Neural cell (in vitro differentiated cells): ENCODE measurements at regions not wholly inside any gene's neighbourhood (a gene's known extent, or its start where the extent isn't known, plus 50 kb on each side); places are given as distances from the start of the nearest gene placed in this dataset.

Source experiments
- H2AFZ ChIP-seq: fragments of 200-600, 300-800 bp; sonication (generic), shearing (Covaris generic); 2 replicates; pipeline ENCODE4 v1.6.0; 2014; ENCODE audit warnings: low read depth, mild to moderate bottlenecking, antibody characterized with exemption, low read length, moderate library complexity
- H3F3A ChIP-seq: fragments of 200-600 bp; shearing (Covaris generic); 2 replicates; pipeline ENCODE4 v1.6.1; 2016; ENCODE audit warnings: mild to moderate bottlenecking, moderate library complexity, mixed read lengths, antibody characterized with exemption, low read length; ENCODE audit not compliant: insufficient read depth, poor library complexity, severe bottlenecking
- H3K27ac ChIP-seq: fragments of 200-600, 300-800 bp; sonication (generic), shearing (Covaris generic); 2 replicates; pipeline ENCODE4 v1.5.1; 2014; ENCODE audit warnings: mild to moderate bottlenecking, low read length, moderate library complexity
- H3K27me3 ChIP-seq: fragments of 300-800, 200-600 bp; sonication (generic), shearing (Covaris generic); 2 replicates; pipeline ENCODE4 v1.6.0; 2014; ENCODE audit warnings: mild to moderate bottlenecking, low read depth, low read length, moderate library complexity; ENCODE audit not compliant: insufficient read depth
- H3K36me3 ChIP-seq: fragments of 300-800, 200-600 bp; sonication (generic), shearing (Covaris generic); 2 replicates; pipeline ENCODE4 v1.5.1; 2014; ENCODE audit warnings: mild to moderate bottlenecking, antibody characterized with exemption, low read length, moderate library complexity; ENCODE audit not compliant: insufficient read depth
- H3K4me2 ChIP-seq: fragments of 300-800, 200-600 bp; sonication (generic), shearing (Covaris generic); 2 replicates; pipeline ENCODE4 v1.6.0; 2014; ENCODE audit warnings: mild to moderate bottlenecking, low read length
- H3K4me3 ChIP-seq: fragments of 300-800, 200-600 bp; sonication (generic), shearing (Covaris generic); 2 replicates; pipeline ENCODE4 v1.5.1; 2014; ENCODE audit warnings: mild to moderate bottlenecking, low read length, moderate library complexity
- H3K79me2 ChIP-seq: fragments of 200-600 bp; shearing (Covaris generic); replicated peaks from 2 replicates; pipeline ENCODE4 v1.6.0; 2014; ENCODE audit warnings: mild to moderate bottlenecking, low read length, moderate library complexity; ENCODE audit not compliant: insufficient read depth
- H3K9ac ChIP-seq: fragments of 300-800, 200-600 bp; sonication (generic), shearing (Covaris generic); 2 replicates; pipeline ENCODE4 v1.6.1; 2016; ENCODE audit warnings: mild to moderate bottlenecking, low read length, mixed read lengths
- H3K9me2 ChIP-seq: fragments of 200-600 bp; shearing (Covaris generic); 2 replicates; pipeline ENCODE4 v1.6.1; 2016; ENCODE audit warnings: mild to moderate bottlenecking, low read length, mixed read lengths; ENCODE audit not compliant: insufficient read depth
- H3K9me3 ChIP-seq: fragments of 200-600, 300-800 bp; sonication (generic), shearing (Covaris generic); 2 replicates; pipeline ENCODE4 v1.6.1; 2016; ENCODE audit warnings: mild to moderate bottlenecking, mixed run types, low read length, moderate library complexity, mixed read lengths
- H4K20me1 ChIP-seq: fragments of 200-600 bp; shearing (Covaris generic); 2 replicates; pipeline ENCODE4 v1.6.1; 2016; ENCODE audit warnings: mild to moderate bottlenecking, mixed run types; ENCODE audit not compliant: insufficient read depth
- EP300 ChIP-seq: fragments of 450-650 bp; conservative IDR thresholded peaks from 2 replicates; pipeline ENCODE4 v1.6.1; 2014; ENCODE audit warnings: antibody characterized with exemption, mild to moderate bottlenecking, moderate library complexity; ENCODE audit not compliant: poor library complexity, severe bottlenecking
- EZH2 ChIP-seq: fragments of 200-600, 300-800 bp; shearing (Covaris generic), sonication (generic); IDR thresholded peaks from 2 replicates; pipeline ENCODE4 v1.6.1; 2014; ENCODE audit warnings: antibody characterized with exemption, low read length, borderline replicate concordance, mild to moderate bottlenecking; ENCODE audit not compliant: insufficient read depth, poor library complexity, severe bottlenecking
- MXI1 ChIP-seq: fragments of 450-650 bp; conservative IDR thresholded peaks from 2 replicates; pipeline ENCODE4 v1.6.1; 2014; ENCODE audit warnings: antibody characterized with exemption, mild to moderate bottlenecking; ENCODE audit not compliant: poor library complexity, severe bottlenecking
- POLR2AphosphoS5 ChIP-seq: IDR thresholded peaks from 2 replicates; pipeline ENCODE4 v1.6.1; 2012
- RAD21 ChIP-seq: fragments of 450-650 bp; conservative IDR thresholded peaks from 2 replicates; pipeline ENCODE4 v1.6.1; 2014; ENCODE audit warnings: antibody characterized with exemption, mild to moderate bottlenecking, moderate library complexity
- SMC3 ChIP-seq: fragments of 450-650 bp; conservative IDR thresholded peaks from 2 replicates; pipeline ENCODE4 v1.6.1; 2014; ENCODE audit warnings: antibody characterized with exemption, mild to moderate bottlenecking, moderate library complexity; ENCODE audit not compliant: poor library complexity
- TAF1 ChIP-seq: IDR thresholded peaks from 2 replicates; pipeline ENCODE4 v1.6.1; 2012; ENCODE audit warnings: low read depth
- TF ChIP-seq, protein P1 (sequence below): IDR thresholded peaks from 2 replicates; pipeline ENCODE4 v1.6.1; 2012; ENCODE audit warnings: borderline replicate concordance

DNA sequence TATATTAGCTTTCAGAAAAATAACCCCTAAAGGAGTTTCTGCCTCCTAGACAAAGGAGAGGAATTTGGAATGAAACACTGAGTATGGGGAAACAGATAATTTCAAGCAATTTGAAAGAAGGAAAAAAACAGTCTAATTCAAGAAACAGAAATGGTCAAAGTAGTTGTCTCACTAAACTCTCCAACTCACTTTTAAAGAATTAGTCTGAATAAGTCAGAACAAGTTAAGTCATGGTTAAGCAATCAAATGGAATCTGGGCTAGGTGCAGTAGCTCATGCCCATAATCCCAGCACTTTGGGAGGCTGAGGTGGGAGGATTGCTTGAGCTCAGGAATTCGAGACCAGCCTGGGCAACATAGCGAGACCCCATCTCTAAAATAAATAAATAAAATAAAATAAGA is 95.7 kb upstream of the GRIA3 start:
- no peak overlapping the region for H3K9ac ChIP-seq
- H3K9me3 ChIP-seq: no peaks in the 10 kb centered on the region
- H3F3A ChIP-seq: no peaks in the 10 kb centered on the region

DNA sequence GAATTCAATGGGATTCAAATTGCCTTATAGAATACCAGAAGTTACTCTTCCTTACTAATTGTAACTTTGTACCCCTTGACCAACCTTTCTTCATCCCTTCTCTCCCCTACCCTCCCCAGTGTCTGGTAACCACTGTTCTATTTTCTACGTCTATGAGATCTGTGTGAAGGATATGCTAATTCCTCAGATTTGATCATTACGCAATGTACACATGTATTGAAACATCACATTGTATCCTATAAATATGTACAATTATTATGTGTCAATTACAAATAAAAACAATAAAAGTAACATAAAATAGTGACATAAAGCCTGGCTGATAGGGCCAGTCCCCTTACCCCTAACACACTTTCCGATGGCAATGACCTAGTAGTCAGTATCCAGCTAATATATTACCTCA is 95.1 kb upstream of the GRIA3 start:
- Histone ChIP-seq H3K9ac (no peak overlapping the region), H3F3A (no peaks in the 10 kb centered on the region), H3K9me2 (no peaks in the 10 kb centered on the region), H3K9me3 (no peaks in the 10 kb centered on the region), H3K79me2 (no peaks in the 10 kb centered on the region), H3K4me2 (no peak overlapping the region), H3K27ac (no peak overlapping the region), H3K4me3 (no peak overlapping the region), H2AFZ (no peak overlapping the region), H3K36me3 (no peaks in the 10 kb centered on the region), H4K20me1 (no peaks in the 10 kb centered on the region), H3K27me3 (no peaks in the 10 kb centered on the region)
- TF ChIP-seq POLR2AphosphoS5 (no peak), EZH2 (no peak)

More for the DNA sequence above, 95.7 kb upstream of the GRIA3 start:
- Histone ChIP-seq H4K20me1 (no peaks in the 10 kb centered on the region), H3K4me3 (no peak overlapping the region), H3K27me3 (no peaks in the 10 kb centered on the region), H3K4me2 (no peak overlapping the region), H3K79me2 (no peaks in the 10 kb centered on the region), H3K36me3 (no peaks in the 10 kb centered on the region), H3K9me2 (no peaks in the 10 kb centered on the region), H3K27ac (no peak overlapping the region), H2AFZ (no peak overlapping the region)
- no peak for TF ChIP-seq TAF1
- TF ChIP-seq EP300: no peak
- TF ChIP-seq SMC3: no peak
- TF ChIP-seq, protein P1, sequence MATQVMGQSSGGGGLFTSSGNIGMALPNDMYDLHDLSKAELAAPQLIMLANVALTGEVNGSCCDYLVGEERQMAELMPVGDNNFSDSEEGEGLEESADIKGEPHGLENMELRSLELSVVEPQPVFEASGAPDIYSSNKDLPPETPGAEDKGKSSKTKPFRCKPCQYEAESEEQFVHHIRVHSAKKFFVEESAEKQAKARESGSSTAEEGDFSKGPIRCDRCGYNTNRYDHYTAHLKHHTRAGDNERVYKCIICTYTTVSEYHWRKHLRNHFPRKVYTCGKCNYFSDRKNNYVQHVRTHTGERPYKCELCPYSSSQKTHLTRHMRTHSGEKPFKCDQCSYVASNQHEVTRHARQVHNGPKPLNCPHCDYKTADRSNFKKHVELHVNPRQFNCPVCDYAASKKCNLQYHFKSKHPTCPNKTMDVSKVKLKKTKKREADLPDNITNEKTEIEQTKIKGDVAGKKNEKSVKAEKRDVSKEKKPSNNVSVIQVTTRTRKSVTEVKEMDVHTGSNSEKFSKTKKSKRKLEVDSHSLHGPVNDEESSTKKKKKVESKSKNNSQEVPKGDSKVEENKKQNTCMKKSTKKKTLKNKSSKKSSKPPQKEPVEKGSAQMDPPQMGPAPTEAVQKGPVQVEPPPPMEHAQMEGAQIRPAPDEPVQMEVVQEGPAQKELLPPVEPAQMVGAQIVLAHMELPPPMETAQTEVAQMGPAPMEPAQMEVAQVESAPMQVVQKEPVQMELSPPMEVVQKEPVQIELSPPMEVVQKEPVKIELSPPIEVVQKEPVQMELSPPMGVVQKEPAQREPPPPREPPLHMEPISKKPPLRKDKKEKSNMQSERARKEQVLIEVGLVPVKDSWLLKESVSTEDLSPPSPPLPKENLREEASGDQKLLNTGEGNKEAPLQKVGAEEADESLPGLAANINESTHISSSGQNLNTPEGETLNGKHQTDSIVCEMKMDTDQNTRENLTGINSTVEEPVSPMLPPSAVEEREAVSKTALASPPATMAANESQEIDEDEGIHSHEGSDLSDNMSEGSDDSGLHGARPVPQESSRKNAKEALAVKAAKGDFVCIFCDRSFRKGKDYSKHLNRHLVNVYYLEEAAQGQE: no peak
- no peak for TF ChIP-seq RAD21
- no peak for TF ChIP-seq MXI1
- no peak for TF ChIP-seq EZH2

DNA sequence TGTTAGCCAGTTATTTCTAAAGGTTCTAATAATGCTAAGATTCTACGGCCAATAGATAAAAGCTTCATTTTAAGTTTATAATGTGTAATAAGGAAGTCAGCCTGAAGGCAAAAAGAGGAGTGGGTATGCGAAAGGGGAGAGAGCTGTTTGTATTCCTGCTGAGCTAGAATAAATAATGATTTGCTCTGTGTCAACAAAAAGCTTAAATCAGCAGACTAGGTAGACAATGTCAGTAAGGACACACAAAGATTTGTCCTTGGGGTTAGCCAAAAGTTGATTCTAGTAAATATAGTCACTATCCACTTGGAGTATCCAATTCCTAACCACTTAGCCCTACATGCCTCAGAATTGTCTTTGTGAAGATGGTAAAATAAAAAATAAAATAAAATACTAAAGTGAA is 90.3 kb upstream of the GRIA3 start:
- Histone ChIP-seq H3F3A (no peaks in the 10 kb centered on the region), H3K9ac (no peak overlapping the region), H2AFZ (no peak overlapping the region), H3K36me3 (no peaks in the 10 kb centered on the region), H3K9me2 (no peaks in the 10 kb centered on the region), H3K27ac (no peak overlapping the region), H3K4me2 (no peak overlapping the region), H3K27me3 (no peaks in the 10 kb centered on the region), H3K4me3 (no peak overlapping the region), H3K79me2 (no peaks in the 10 kb centered on the region), H4K20me1 (no peaks in the 10 kb centered on the region), H3K9me3 (no peaks in the 10 kb centered on the region)
- TF ChIP-seq POLR2AphosphoS5 (no peak), EZH2 (no peak), RAD21 (no peak), EP300 (no peak), MXI1 (no peak), TAF1 (no peak)
